HS-27A (cell line): ENCODE measurements at regions not wholly inside any gene's neighbourhood (a gene's known extent, or its start where the extent isn't known, plus 50 kb on each side); places are given as distances from the start of the nearest gene placed in this dataset.

ENCODE experiments used
- DNase-seq: peaks from one replicate; pipeline ENCODE4 v3.0.0-alpha.2; 2012; ENCODE audit warnings: low read depth, missing footprints

GRCh38 chr3:81045976-81046375 lies 715.5 kb downstream of the GBE1 start:
- DNase-seq: peak; percentile 11

- no peak for DNase-seq
Observed at GRCh38 chr3:81045246-81045645, 716.2 kb downstream of the GBE1 start.

- DNase-seq: no peak
Observed at GRCh38 chr3:81043660-81044199, 717.7 kb downstream of the GBE1 start.

- DNase-seq: no peak
Observed at GRCh38 chr3:81043009-81043408, 718.4 kb downstream of the GBE1 start.

GRCh38 chr3:81041331-81041730 lies 720.1 kb downstream of the GBE1 start:
- DNase-seq: peak; percentile 22

GRCh38 chr3:81040107-81040506 lies 721.3 kb downstream of the GBE1 start:
- no peak for DNase-seq

- DNase-seq: no peak
Observed at GRCh38 chr3:81033684-81034083, 727.8 kb downstream of the GBE1 start.

- no peak for DNase-seq
Observed at GRCh38 chr3:81033185-81033584, 728.3 kb downstream of the GBE1 start.

GRCh38 chr3:81029861-81030260 lies 731.6 kb downstream of the GBE1 start:
- DNase-seq: no peak

- no peak for DNase-seq
Observed at GRCh38 chr3:81027344-81027743, 734.1 kb downstream of the GBE1 start.

GRCh38 chr3:81024560-81024959 lies 736.9 kb downstream of the GBE1 start:
- DNase-seq: no peak

- no peak for DNase-seq
Observed at GRCh38 chr3:81022339-81022738, 739.1 kb downstream of the GBE1 start.

- DNase-seq: no peak
Observed at GRCh38 chr3:81013360-81013759, 748.1 kb downstream of the GBE1 start.

- no peak for DNase-seq
Observed at GRCh38 chr3:81005992-81006391, 755.5 kb downstream of the GBE1 start.

GRCh38 chr3:81003817-81004216 lies 757.6 kb downstream of the GBE1 start:
- DNase-seq: no peak

GRCh38 chr3:81003008-81003645 lies 758.3 kb downstream of the GBE1 start:
- DNase-seq: no peak

- no peak for DNase-seq
Observed at GRCh38 chr3:80999481-80999880, 762.0 kb downstream of the GBE1 start.

- no peak for DNase-seq
Observed at GRCh38 chr3:80998022-80998421, 763.4 kb downstream of the GBE1 start.

- DNase-seq: no peak
Observed at GRCh38 chr3:80997622-80998021, 763.8 kb downstream of the GBE1 start.

- no peak for DNase-seq
Observed at GRCh38 chr3:80994767-80995166, 766.7 kb downstream of the GBE1 start.

GRCh38 chr3:80994085-80994665 lies 767.3 kb downstream of the GBE1 start:
- no peak for DNase-seq

- DNase-seq: no peak
Observed at GRCh38 chr3:80993241-80993945, 768.1 kb downstream of the GBE1 start.

GRCh38 chr3:80983753-80984152 lies 777.7 kb downstream of the GBE1 start:
- no peak for DNase-seq
